NCI-H1092 (cell line): ENCODE measurements at regions not wholly inside any gene's neighbourhood (a gene's known extent, or its start where the extent isn't known, plus 50 kb on each side); places are given as distances from the start of the nearest gene placed in this dataset.
"Not testable (repeated sequence)": the region's sequence is repeated elsewhere in the genome, so short reads cannot be mapped to it uniquely, and the experiment has no call there.

Source experiments
- DNase-seq: peaks from one replicate; lab custom pipeline; 2025; lab: John Stamatoyannopoulos, UW

DNA sequence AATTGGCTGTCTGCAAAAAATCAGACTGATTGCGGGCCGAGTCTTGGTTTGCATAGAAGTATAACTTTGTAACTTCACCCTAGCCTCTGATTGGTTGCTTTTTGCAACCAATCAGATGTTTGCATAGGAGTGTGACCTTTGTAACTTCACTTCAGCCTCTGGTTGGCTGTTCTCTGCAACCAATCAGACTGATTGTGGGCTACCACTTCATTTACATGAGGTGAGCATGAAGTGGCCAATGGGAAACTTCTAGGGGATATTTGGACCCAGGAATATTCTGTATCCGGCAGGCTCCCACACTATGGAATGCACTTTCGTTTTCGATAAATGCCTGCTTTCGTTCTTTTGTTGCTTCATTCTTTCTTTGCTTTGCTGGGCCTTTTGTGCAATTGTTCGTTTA is 667.7 kb downstream of the FAM133A start:
- not testable (repeated sequence) for DNase-seq

DNA sequence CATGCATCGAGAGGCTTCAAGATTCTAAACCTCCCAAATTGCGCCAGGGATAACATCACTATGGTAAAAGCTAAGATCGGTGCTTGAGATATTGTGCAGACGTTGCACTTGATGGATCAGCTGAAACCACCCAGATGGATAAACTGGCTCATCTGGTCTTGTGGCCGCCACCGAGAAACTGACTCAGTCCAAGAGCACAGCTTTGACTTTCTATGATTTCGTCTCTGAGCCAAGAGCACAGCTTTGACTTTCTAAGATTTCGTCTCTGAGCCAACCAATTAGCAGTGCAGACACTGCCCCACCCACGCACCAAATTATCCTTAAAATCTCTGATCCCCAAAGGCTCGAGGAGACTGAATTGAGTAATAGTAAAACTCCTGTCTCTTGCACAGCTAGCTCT is 687.2 kb downstream of the FAM133A start:
- no peak for DNase-seq

DNA sequence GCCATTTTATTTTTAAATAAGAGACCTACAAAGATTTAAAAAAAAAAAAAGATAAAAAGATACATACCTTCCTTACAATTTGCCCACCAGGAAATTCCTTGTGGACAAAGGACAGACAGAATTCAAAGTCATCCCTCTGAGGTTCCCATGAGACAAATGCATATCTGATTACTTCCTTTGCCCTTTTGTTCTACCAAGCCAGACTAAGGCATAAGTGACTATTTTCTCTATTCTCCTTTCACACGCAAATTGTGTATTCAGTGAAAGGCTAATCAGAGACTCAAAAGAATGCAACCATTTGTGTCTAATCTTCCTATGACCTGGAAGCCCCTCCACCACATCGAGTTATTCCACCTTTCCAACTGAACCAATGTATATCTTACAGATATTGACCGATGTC is 691.7 kb downstream of the FAM133A start:
- no peak for DNase-seq

DNA sequence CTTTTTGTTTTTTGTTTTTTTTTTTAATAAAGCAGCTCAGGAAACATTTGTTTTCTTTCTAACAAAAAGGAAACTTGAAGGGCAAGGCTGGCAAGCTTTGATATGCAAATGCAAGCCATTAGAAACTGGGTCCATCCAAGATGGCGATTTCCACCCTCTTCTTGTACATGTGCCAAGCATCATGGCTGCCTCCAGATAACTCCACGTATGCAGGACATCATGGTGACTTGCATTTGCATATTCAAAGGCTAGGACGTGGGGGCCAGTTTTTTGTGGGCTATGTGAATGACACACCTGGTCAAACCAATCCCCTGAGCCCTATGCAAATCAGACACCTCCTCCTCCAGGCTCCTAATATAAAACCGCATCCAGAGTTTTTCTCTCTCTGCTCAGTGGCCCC is 692.6 kb downstream of the FAM133A start:
- no peak for DNase-seq

DNA sequence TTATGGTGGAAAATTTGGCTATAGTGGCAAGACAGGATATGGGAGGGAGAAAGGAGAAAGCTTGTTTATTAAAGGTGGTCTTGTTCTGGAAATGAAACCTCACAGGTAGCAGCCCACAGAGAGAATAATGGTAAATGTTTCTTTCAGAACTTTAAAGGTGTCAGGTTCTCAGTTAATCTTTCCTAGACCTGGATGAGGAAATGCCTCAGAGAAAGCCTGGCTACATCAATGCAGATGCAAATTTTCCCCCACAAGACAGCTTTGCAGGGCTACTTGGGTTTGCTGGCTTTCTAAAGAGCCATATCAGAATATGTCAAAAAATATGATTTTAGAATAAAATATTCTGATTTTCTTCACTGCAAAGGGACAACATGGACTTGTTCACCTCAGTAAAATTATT is 715.0 kb downstream of the FAM133A start:
- no peak for DNase-seq

DNA sequence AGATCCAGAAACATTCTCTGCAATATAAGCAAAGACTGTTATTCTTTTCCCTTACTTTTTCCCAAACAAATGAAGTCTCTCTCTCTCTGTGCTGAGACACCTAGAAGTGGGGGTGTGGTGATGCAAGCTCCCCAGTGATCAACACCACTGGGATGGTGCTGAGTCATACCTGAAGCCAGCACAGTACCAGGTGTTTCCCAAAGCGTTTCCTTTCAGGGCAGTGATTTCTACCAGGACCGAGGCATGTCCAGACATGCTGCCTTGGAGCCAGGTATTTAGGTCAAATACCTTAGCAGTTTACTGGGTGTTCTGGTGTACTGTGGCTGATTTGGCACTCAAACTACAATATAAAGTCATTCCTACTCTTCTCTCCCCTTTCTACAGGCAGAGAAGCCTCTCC is 726.5 kb downstream of the FAM133A start:
- DNase-seq = no peak

DNA sequence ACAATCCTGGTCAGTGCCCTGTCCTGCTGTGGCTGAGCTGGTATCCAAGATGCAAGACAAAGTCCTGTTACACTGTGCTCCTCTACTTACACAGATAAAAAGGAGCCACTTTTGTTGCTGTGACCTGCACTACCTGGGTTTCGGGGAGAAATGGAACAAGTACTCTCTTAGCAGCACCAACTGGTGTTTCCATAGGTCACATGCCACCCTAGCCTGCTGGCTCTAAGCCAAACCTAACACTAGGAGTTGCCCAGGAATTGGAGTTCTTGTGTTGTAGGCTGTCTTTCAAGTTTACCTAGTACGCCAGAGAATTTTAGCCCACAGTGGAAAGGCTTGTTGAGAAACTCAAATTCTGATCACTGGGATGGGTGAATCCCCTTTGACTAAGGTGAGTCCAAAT is 727.4 kb downstream of the FAM133A start:
- no peak for DNase-seq

DNA sequence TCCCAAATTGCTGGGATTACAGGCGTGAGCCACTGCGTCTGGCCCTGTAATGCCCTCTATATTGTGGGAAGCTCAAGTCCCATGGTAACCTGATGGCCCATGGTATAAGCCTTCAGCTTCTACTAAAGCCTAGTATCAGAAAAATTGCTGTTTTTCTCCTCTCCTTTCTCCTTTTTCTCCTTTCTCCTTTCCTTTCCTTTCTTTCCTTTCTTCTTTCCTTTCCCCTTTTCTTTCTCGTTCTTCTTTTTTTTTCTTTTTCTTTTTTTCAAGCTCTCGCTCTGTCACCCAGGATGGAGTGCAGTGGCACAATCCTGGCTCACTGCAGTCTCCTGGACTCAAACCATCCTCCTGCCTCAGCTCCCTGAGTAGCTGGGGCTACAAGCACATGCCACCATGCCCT is 740.7 kb downstream of the FAM133A start:
- DNase-seq = no peak

DNA sequence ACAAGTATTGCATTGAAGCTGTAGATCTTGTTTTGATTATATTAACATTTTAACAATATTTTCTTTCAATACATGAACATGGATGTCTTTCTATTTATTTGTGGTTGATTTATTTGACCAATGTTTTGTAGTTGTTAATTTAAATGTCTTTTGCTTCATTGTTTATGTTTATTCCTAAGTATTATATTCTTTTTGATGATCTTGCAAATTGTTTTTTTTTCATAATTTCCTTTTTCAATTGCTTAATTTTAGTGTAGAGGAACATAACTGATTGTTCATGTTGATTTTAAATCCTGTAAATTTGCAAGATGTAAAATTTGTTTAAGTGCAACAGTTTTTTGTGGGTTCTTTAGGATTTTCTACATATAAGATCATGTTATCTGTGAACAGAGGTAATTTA is 744.1 kb downstream of the FAM133A start:
- DNase-seq = no peak

DNA sequence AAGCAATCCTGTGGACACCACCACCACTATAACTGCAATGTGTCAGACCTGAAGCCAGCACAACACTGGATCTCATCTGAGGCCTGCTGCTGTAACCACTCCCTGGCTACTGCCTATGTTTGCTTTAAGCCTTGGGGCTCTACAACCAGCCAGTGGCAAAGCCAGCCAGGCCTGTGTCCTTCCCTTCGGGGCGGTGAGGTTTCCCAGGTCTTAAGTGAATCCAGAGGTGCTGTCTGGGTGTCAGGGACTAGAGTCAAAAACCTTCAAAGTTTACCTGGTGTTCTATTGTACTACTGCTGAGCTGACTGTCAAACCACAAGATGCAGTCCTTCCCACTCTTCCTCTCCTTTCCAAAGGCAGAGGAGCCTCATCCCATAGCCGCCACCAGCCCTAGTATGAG is 750.5 kb downstream of the FAM133A start:
- no peak for DNase-seq

DNA sequence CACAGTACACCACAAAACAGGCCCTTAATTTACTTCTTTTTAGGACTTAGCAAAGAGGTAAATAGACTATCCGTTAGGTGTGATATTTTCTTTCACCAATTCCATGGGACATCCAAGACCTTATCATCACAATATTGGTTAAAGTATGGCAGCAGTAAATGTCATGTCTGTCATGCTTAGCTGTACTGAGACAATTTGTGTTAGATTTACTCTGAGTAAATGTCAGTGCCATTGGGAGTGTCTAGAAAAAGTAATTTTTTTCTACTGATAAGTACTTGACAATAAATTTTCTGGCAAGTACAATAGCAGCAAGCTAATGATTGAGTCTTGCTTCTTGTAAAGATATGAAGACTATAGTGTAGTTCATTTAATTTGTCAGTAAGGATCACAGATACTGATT is 756.1 kb downstream of the FAM133A start:
- DNase-seq = no peak

DNA sequence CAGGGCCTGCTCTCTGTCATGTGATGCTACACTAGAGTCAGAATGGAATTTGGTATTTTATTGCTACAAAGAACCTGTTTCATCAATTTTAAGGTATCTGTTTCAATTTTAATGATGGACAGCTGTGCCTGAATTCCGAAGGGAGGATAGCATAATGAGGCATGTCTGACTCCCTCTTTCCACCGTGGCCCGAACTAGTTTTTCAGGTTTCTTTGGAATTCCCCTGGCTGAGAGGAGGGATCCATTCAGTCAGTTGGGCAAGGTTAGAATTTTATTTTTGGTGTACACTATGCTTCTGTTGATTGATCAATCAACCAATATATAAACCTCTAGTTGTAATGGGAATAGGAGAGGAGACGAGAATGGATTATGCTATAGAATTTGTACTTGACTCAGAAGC is 761.8 kb downstream of the FAM133A start:
- DNase-seq = no peak

DNA sequence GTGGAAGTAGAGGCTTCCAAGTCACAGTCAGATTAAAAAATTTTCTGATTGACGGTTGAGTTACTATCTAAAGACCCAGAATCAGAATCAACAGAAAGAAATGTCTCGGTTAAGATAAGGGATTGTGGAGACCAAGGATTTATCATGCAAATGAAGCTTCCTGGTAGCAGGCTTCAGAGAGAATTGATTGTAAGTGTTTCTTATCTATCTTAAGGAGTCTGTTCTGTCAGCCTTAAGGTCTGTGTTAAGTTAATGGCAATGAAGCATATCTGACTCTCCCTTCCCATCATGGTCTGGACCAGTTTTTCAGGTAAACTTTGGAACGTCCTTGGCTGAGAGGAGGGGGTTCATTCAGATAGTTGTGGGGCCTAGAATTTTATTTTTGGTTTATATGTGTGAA is 780.2 kb downstream of the FAM133A start:
- no peak for DNase-seq

DNA sequence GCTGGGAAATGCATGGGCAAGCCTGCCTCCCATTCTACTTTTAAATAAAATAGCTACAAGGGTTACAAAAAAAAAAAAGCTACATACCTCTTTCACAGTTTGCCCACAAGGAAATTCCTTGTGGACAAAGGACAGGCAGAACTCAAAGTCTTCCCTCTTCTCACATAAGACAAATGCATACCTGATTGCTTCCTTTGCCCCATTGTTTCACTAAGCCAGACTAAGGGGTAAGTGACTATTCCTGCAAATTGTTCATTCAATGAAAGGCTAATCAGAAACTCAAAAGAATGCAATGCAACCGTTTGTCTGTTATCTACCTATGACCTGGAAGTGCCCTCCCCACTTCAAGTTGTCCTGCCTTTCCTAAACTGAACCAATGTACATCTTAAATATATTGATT is 780.6 kb downstream of the FAM133A start:
- no peak for DNase-seq

DNA sequence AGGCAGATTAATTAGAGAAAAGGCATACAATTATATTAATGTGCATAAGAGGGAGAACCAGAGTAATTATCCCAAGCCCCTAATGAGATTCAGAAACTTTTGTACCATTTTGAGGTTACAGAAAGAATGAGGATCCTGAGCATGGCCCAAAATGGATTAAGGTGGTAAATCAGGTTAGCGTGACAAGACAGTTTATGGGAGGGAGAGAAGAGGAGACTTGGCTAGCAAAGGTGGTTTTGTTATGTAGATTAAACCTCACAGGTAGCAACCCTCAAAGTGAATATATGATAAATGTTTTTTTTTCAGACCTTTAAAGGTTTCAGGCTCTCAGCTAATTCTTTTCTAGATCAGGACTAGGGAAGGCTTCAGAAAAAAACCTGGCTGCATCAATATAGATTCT is 781.8 kb downstream of the FAM133A start:
- no peak for DNase-seq

DNA sequence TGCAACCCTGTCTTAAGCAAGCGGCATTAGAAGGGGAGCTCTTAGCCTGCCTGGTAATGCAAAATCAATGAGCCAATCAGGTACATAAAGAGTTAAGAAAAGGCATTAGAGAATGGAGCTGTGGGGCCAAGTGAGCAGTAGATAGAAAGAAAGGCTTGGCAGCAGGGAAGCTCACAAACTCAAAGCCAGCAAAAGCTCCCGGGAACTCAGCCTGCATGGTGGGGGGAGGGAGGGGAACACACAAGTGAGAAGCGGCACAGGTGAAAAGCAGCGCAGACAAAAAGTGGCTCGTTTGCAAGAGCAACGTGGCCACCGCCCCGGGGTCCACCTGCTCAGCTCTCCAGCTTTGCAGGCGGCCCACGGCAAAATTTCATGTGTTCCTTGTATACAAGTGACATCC is 818.5 kb downstream of the FAM133A start:
- DNase-seq = no peak

DNA sequence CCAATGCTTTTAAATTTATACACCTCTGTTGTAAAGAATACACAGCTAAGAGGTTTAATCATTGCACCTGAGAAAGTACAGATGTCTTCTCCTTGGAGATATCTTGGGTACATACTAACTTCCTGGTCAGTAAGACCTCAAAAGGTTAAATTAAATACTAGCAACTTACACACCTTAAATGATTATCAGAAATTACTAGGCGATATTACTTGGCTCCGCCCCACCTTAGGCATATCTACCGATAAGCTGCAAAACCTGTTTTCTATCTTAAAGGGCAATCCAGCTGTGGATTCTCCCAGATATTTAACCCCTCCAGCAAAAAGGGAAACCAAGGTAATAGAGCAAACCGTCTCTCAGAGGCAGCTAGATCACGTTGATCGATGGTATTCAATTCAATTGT is 819.4 kb downstream of the FAM133A start:
- no peak for DNase-seq

DNA sequence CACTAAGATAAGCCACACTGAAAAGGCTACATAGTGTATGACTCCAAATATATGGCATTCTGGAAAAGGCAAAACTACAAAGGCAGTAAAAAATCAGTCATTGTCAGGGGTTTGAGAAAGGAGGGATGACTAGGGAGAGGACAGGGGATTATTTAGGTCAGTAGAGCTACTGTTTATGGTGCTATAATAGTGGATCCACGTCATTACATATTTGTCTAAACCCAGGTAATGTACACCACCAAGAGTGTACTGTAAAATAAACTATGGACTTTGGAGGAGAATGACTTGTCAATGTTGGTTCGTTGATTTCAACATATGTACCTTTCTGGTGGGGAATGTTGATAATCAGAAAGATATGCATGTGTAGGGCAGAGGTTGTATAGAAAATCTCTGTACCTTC is 837.6 kb downstream of the FAM133A start:
- DNase-seq = no peak

DNA sequence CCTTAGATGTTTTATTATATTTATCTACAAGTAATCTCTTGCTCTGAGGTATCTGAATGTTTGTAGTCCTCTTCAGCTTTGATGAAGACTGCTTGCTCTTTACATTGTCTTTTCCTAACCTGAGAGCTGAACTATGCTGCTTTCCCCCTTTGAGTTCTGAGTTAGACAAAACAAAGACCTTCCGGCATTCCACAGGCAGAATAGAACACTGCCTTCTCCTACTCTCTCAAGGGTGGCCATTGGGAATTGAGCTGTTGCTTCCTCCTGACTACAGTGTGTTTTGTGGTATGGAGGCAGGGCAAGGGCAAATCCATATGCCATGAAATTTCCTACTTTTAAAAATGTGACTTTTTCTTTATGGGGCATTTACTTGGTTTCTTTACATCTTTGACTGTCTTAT is 841.0 kb downstream of the FAM133A start:
- DNase-seq = no peak

DNA sequence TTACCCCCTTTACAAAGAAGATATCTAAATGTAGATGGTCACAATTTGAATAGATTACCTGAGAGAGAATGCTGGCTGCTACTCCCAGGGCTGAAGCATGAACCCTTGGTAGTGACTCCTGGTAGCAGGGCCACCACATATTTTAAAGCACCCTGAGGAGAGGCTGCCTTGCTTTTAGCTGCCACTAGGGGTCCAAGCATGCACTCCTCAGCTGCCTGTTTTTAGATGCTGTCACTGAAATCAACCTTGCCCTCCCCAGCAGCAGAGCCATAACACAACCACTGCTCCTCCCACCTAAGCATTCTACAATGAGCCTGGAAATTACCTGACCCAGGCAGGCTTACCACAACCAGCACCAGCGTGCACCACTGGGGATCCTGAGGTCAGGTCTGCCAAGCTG is 850.9 kb downstream of the FAM133A start:
- no peak for DNase-seq

DNA sequence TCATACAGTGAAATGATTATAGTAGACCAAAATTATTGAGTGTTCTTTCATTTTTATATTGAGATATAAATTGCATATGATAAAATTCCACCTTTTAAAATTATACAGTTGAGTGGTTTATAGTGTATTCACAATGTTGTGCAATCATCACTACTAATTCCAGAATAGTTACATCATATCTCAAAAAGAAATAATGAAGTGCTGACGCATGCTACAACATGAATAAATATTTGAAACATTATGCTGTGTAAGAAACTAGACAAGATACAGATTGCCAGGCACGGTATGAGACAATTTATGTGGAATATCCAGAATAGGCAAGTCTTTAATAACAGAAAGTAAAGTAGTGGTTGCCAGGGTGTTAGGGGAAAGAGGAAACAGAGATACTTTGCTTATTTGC is 871.7 kb downstream of the FAM133A start:
- no peak for DNase-seq

DNA sequence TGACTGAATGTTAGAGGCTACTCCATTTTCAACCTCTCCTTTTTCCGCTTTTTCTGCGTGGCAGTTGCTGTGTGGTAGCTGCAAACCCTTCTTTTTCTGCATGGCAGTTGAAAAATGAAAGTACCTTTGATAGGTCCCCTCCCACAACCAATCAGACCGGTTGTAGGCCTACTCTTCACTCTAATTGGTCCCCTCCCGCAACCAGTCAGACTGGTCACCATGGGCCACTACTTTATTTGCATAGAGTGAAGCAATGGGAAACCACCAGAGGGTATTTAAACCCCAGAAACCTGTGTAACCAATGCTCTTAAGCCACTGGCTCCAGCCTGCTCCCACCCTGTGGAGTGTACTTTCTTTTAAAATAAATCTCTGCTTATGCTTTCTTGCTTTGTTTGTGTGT is 877.8 kb downstream of the FAM133A start:
- no peak for DNase-seq

DNA sequence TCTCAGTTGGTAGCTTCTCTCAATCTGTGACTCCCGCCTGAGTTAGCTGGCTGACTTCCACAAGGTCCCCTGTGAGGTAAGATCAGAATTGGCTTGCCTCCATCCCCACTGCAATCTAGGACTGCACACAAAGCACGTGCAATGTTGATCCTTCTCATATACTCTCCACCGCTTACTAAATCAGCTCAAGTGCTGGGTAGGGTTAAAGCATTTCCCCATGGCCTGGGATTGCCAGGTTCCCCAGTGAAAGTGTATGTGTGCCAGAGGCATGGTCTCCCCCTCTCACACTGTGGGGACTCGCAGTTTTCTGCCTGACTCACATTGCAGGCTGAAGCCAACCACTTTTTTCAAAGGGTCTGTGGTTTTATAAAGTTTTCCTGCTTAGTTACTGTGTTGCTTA is 886.9 kb downstream of the FAM133A start:
- no peak for DNase-seq

DNA sequence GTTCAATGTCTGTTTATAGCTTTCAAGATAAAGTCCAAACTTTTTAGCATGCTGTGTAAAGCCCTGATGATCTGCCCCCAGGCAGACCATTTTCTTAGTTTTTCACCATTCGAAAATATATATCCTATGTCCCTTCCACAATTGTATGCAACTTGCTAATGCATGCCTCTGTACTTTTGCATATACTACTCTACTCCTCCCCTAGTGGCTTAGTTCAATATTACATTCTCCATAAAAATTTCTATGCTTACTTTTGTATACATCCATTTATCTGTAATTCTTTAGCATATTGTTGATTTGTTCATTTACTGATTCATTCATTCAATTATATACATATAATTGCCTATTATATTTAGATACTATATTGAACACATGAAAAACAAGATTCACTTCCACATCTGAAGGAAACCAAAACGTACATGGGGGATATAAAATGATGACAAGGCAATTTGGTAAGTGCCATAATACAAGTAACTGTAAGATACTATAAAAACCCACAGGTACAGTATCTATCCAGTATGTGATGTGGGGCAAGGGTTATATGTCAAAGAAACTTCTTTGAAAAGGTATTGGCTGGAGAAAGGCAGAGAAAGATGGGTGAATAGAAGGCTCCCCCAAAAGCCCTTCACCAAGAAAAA is 902.5 kb downstream of the FAM133A start:
- no peak for DNase-seq

DNA sequence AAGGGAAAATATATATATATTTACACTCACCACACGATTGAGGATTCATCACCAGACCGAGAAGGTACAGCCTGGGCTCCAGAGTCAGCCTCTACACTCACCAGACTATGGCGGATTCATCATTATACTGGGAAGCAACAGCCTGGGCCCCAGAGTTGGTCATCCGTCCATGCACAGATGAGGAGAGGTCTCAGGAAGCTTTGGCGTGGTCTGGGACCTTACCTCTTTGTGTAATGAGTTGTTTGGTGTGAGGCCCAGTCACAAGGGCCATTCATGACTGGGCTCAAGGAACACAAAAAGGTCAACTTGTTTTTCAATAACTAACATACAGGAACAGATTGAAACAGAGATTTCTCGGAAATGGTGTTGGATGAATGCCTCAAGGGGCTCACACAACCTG is 926.1 kb downstream of the FAM133A start:
- DNase-seq = no peak
